Muscle layer of duodenum (tissue), 2 donors: ENCODE measurements at regions not wholly inside any gene's neighbourhood (a gene's known extent, or its start where the extent isn't known, plus 50 kb on each side); places are given as distances from the start of the nearest gene placed in this dataset.
"Not testable (repeated sequence)": the region's sequence is repeated elsewhere in the genome, so short reads cannot be mapped to it uniquely, and the experiment has no call there.

Experiments used
- H3K27ac ChIP-seq: one replicate; pipeline ENCODE4 v1.7.0; 2013; ENCODE audit warnings: mild to moderate bottlenecking, low read length
- H3K27me3 ChIP-seq: one replicate; pipeline ENCODE4 v1.7.0; 2013; ENCODE audit warnings: low read depth, mild to moderate bottlenecking, control low read depth, low read length
- H3K36me3 ChIP-seq, 2 donors: one replicate each; pipeline ENCODE4 v1.7.0; 2013; ENCODE audit warnings: low read length in 2 of 2, control low read depth in 1 of 2, mild to moderate bottlenecking in 1 of 2; ENCODE audit not compliant: insufficient read depth in 2 of 2, control insufficient read depth in 1 of 2
- H3K4me1 ChIP-seq, 2 donors: one replicate each; pipeline ENCODE4 v1.7.0; 2013; ENCODE audit warnings: low read length in 2 of 2, mild to moderate bottlenecking in 2 of 2, control low read depth in 1 of 2, moderate library complexity in 1 of 2; ENCODE audit not compliant: insufficient read depth in 2 of 2, control insufficient read depth in 1 of 2
- H3K4me3 ChIP-seq, 2 donors: one replicate each; pipeline ENCODE4 v1.7.0; 2013; ENCODE audit warnings: low read length in 2 of 2, low read depth in 1 of 2, mild to moderate bottlenecking in 1 of 2
- H3K9me3 ChIP-seq, 2 donors: one replicate each; pipeline ENCODE4 v1.7.0; 2013; ENCODE audit warnings: low read length in 2 of 2, control low read depth in 1 of 2, mild to moderate bottlenecking in 1 of 2; ENCODE audit not compliant: control insufficient read depth in 1 of 2
- donor health status: healthy.

DNA sequence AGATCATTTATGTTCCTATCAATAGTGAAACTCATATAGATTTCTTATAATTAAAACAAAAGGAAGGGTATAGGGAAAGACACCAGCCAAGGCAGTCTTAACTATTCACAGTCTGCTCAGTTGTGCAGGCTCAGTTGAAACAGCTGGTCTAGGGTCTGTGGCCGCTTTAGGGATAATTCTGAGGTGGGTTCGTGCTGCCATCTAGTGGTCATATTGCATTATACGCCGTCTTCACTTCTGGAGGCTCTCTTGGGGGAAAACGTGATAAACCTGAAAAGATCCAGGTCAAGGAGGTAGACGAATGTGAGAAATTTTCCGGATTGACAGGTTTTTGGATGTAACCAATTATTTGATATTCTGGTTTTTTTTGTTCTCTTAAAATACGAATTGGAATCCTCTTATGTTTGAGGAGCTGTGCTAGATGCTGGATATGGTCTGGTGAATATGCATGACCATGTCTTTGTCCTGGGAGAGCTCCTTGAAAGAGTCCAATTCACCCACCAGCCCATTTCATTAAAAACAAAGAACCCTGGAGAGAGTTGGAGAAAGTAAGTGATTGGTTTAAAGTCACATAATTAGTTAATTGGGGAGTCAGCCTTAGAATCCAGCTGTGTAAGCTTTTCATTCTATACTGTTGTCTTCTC lies 492.4 kb downstream of the PLCL1 start:
- no peaks in the 10 kb centered on the region for H3K9me3 ChIP-seq
- H3K36me3 ChIP-seq, result no peaks in the 10 kb centered on the region
- no peaks in the 10 kb centered on the region for H3K4me1 ChIP-seq
- no peaks in the 10 kb centered on the region for H3K27me3 ChIP-seq
- no peak overlapping the region for H3K27ac ChIP-seq
- no peak overlapping the region for H3K4me3 ChIP-seq

DNA sequence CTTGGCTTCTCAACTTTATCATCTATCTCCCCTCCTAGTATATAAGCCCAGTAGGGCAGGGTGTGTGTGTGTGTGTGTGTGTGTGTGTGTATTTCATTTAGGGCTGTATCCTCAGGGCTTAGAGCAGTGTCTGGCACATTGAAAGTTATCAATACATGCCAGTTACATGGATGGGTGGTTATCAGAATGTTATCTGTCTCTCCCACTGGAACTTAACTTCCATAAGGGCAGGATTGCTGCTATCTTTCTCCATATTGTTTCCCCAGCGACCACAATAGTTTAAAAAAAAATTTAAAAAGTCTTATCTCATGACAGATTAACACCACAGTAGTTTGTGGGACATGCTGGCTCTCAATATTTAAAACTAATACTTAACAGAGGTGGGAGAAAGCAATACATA lies 488.9 kb downstream of the PLCL1 start:
- Histone ChIP-seq H3K4me1 (no peaks in the 10 kb centered on the region), H3K36me3 (no peaks in the 10 kb centered on the region), H3K9me3 (no peaks in the 10 kb centered on the region), H3K27ac (no peak overlapping the region), H3K27me3 (no peaks in the 10 kb centered on the region), H3K4me3 (no peak overlapping the region)

DNA sequence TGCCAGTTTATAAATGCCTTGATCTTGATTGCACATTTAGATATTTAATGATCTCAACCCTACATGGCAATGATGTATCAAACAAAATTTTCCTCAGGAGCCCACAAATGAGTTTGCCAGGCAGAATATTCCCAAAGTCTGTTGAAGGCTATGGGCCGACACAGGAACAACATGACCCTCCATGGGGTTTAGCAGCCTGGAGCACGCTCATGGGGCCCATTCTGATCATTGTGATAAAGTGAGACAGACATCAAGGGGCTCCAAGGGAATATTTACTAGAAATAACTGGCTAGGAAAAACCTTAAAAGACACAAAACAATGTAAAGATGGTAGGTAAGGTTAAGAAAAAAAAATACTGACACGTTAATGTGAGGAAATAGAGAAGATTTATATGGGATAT lies 485.4 kb downstream of the PLCL1 start:
- Histone ChIP-seq H3K4me3 (no peak overlapping the region), H3K27me3 (no peaks in the 10 kb centered on the region), H3K9me3 (no peaks in the 10 kb centered on the region), H3K4me1 (no peaks in the 10 kb centered on the region), H3K36me3 (no peaks in the 10 kb centered on the region), H3K27ac (no peak overlapping the region)

DNA sequence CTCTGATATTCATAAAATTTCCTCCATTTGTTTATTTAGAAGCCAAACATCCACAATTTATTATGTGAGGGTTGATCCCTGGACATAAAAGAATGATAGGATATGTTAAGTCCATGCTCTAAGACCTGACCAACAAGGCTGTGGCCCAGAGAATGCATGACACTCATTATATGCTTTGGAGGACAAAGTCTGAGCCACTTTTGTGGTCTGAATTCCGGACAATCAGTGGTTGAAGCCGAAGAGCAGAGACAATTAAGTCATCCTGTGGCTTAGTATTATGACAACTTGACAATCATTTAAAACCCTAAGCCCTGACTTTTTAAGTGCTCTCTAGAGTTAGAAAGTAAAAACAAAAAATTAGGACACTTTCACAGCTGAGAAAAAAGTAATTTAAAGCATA lies 483.3 kb downstream of the PLCL1 start:
- Histone ChIP-seq H3K4me1 (no peaks in the 10 kb centered on the region), H3K9me3 (no peaks in the 10 kb centered on the region), H3K36me3 (no peaks in the 10 kb centered on the region), H3K27me3 (no peaks in the 10 kb centered on the region), H3K4me3 (no peak overlapping the region), H3K27ac (no peak overlapping the region)

DNA sequence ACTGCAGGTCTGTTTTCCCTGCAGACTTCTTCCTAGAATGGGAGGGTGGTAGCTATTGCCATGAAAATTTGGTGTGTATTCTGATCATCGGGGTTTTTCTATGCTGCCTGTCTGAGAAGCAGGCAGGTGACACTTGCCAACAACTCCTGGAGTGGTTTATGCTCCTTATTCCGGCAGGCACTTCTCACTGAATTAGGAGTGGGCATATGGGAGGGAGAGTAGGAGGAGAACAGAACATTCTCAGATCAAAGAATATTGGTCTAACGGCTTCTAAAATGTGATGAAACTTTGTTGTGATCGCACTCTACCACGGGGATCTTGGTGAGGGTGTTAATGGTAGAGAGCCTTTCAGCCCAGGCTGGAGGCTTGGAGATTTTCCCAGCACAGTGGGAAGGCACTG lies 480.8 kb downstream of the PLCL1 start:
- Histone ChIP-seq H3K9me3 (no peaks in the 10 kb centered on the region), H3K27me3 (no peaks in the 10 kb centered on the region), H3K4me1 (no peaks in the 10 kb centered on the region), H3K4me3 (no peak overlapping the region), H3K27ac (no peak overlapping the region), H3K36me3 (no peaks in the 10 kb centered on the region)

DNA sequence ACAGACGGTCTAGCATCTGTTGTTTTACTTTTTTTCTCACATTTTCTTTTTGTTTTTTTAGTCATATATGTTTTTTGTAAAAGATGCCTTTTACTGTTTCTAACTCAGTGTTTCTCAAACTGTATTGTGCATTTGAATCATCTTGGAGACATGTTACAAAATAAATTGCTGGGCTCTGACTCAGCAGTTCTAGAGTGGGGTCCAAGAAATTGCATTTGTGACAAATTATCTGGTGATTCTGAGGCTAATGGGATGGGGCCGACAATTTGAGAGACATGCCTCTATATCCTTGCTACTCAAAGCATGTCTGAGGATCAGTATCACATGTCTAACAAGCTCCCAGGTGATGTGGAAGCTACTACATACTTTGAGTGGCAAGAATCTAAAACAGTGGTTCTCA lies 478.8 kb downstream of the PLCL1 start:
- H3K9me3 ChIP-seq, result no peaks in the 10 kb centered on the region
- no peaks in the 10 kb centered on the region for H3K4me1 ChIP-seq
- H3K27me3 ChIP-seq, result no peaks in the 10 kb centered on the region
- no peak overlapping the region for H3K4me3 ChIP-seq
- H3K36me3 ChIP-seq, result no peaks in the 10 kb centered on the region
- no peak overlapping the region for H3K27ac ChIP-seq

DNA sequence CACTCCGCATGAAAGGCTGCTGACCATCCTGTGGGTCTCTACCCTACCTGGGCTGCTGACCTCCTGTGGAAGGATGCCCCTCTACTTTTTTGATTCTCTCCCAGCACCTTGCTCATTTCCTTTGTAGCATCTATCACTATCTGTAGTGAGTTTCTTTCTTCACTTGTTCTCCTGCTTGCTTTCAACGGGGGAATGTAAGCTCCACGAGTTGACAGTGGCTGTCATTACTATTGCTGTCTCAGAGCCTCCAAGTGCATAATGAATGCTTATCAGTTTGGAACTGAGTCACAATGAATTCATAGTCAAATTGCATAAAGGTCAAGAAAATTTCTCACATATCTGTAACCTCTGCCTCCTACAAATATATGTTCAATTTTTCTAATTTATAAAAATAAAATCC lies 477.7 kb downstream of the PLCL1 start:
- Histone ChIP-seq H3K36me3 (no peaks in the 10 kb centered on the region), H3K4me1 (no peaks in the 10 kb centered on the region), H3K9me3 (no peaks in the 10 kb centered on the region), H3K4me3 (no peak overlapping the region), H3K27me3 (no peaks in the 10 kb centered on the region), H3K27ac (no peak overlapping the region)

DNA sequence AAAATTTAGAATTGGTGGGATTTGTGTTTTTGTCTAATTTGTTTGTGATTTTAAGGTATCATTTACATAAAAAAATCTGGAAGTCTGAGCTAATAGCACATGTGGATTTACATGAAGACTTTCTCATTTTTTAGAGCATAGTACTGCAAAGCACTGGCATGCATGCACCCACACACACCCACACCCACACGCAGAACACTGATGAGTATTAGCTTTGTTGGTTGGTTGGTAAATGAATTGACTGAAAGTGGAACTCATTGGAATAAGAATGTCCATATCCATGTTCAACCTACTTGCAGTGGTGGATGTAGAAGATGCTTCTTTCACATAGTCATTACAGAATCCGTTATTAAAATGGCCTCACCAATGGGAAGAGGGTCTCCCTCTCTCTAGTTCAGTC lies 475.8 kb downstream of the PLCL1 start:
- H3K9me3 ChIP-seq, result no peaks in the 10 kb centered on the region
- no peak overlapping the region for H3K4me3 ChIP-seq

DNA sequence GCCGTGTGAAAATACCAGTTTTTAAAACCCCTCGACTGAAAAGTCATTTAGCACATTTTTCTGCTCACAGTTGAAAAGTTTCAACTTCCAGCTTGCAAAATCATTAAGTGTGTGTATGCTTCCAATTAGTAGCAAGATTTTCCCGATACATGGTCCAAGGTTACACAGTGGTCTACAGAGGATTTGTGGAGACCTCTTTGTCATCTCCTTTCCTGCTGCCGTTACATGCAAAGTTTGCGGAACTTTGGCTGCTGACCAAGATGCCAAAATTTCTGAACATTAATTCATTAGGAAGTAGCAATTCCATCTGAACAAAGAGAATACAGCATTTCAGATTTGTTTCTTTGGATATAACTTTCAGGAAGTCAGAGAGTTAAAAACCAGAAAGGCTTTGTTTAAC lies 474.6 kb downstream of the PLCL1 start:
- H3K4me3 ChIP-seq, result no peak overlapping the region
- no peaks in the 10 kb centered on the region for H3K4me1 ChIP-seq
- H3K36me3 ChIP-seq, result no peaks in the 10 kb centered on the region
- H3K9me3 ChIP-seq, result no peaks in the 10 kb centered on the region
- no peaks in the 10 kb centered on the region for H3K27me3 ChIP-seq
- no peak overlapping the region for H3K27ac ChIP-seq

More for the DNA sequence above, 475.8 kb downstream of the PLCL1 start:
- H3K27ac ChIP-seq, result no peak overlapping the region
- H3K27me3 ChIP-seq, result no peaks in the 10 kb centered on the region
- H3K36me3 ChIP-seq, result no peaks in the 10 kb centered on the region
- no peaks in the 10 kb centered on the region for H3K4me1 ChIP-seq

DNA sequence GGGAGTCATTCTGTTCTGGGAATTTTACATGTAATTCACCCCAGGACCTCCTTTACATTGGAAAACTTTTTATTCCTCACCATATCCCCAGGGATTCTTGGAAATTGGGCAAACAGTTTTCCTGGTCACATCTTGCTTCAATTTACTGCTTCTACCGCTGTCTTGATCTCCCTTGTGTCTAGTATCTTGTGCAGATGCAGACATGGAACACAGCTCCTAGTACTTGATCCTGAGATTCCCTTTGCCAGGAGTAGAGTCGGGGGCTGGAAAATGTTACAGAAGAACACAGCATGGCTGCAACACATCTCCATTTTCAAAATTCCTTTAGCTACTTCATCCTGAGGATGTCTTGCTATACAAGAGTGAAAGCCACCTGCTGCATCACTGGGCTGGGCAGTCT lies 472.8 kb downstream of the PLCL1 start:
- H3K27ac ChIP-seq, result no peak overlapping the region
- peaks cover 0 to 4% of the 10 kb centered on the region in 2 donors for H3K4me1 ChIP-seq
- no peak overlapping the region for H3K4me3 ChIP-seq
- H3K27me3 ChIP-seq, result no peaks in the 10 kb centered on the region
- H3K36me3 ChIP-seq, result no peaks in the 10 kb centered on the region
- no peaks in the 10 kb centered on the region for H3K9me3 ChIP-seq

DNA sequence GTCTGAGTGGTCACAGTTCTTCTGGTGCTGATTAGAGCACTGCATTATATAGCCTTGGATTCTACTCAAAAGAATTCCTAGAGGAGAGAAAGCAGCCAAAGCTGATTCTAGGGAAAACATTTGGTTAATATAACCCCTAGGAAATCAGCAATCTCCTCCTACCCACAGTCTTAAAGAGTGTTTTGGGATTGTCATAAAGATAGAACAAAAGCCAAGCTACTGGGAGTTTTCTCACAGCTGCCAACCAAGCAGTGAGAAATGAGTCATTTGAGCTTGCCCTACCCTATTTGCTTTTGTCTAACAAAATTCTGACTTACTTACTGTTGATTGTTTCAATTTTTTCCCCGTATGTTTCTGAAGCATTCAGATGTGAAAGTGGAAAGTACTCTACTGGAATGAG lies 469.3 kb downstream of the PLCL1 start:
- Histone ChIP-seq H3K4me3 (no peak overlapping the region), H3K27ac (no peak overlapping the region), H3K36me3 (no peaks in the 10 kb centered on the region), H3K9me3 (no peaks in the 10 kb centered on the region), H3K4me1 (peaks cover 0 to 4% of the 10 kb centered on the region in 2 donors), H3K27me3 (no peaks in the 10 kb centered on the region)

DNA sequence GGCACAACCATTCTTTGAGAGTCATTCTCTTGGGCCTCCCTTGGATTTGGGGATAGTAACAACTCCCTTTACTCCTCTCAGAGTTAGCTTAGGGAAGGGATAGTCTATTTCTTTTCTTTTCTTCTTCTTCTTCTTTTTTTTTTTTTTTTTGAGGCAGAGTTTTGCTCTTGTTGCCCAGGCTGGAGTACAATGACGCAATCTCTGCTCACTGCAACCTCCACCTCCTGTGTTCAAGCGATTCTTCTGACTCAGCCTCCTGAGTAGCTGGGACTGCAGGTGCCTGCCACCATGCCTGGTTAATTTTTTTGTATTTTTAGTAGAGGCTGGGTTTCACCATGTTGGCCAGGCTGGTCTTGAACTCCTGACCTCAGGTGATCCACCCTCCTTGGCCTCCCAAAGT lies 465.8 kb downstream of the PLCL1 start:
- not testable (repeated sequence) for H3K27ac ChIP-seq, H3K36me3 ChIP-seq, H3K4me3 ChIP-seq, H3K27me3 ChIP-seq, H3K9me3 ChIP-seq, H3K4me1 ChIP-seq
